HFFc6 (cell line): ENCODE measurements at regions not wholly inside any gene's neighbourhood (a gene's known extent, or its start where the extent isn't known, plus 50 kb on each side); places are given as distances from the start of the nearest gene placed in this dataset.

Source experiments
- DNase-seq: peaks from one replicate; pipeline ENCODE4 v3.0.0-alpha.2; 2018
- H3K27ac Mint-ChIP-seq: 2 replicates; pipeline ENCODE4 v1.8.0; 2020; ENCODE audit warnings: mild to moderate bottlenecking, mixed read lengths
- H3K27me3 Mint-ChIP-seq: 2 replicates; pipeline ENCODE4 v1.8.0; 2021; ENCODE audit warnings: mild to moderate bottlenecking, moderate library complexity, mixed read lengths; ENCODE audit not compliant: insufficient read depth
- H3K36me3 Mint-ChIP-seq: 2 replicates; pipeline ENCODE4 v1.8.0; 2021; ENCODE audit warnings: low read depth, mixed read lengths
- H3K4me1 Mint-ChIP-seq: 2 replicates; pipeline ENCODE4 v1.8.0; 2020; ENCODE audit warnings: low read depth, mixed read lengths
- H3K4me3 Mint-ChIP-seq: 2 replicates; pipeline ENCODE4 v1.8.0; 2020; ENCODE audit warnings: mild to moderate bottlenecking, moderate library complexity, mixed read lengths
- H3K9me3 Mint-ChIP-seq: 2 replicates; pipeline ENCODE4 v1.8.0; 2020; ENCODE audit warnings: mild to moderate bottlenecking, mixed read lengths
- TF ChIP-seq, protein P1 (sequence below): fragments of 200-600 bp; sonication (generic); IDR thresholded peaks from 2 replicates; pipeline ENCODE4 v1.5.0; 2021; ENCODE audit warnings: antibody characterized with exemption, mild to moderate bottlenecking

DNA sequence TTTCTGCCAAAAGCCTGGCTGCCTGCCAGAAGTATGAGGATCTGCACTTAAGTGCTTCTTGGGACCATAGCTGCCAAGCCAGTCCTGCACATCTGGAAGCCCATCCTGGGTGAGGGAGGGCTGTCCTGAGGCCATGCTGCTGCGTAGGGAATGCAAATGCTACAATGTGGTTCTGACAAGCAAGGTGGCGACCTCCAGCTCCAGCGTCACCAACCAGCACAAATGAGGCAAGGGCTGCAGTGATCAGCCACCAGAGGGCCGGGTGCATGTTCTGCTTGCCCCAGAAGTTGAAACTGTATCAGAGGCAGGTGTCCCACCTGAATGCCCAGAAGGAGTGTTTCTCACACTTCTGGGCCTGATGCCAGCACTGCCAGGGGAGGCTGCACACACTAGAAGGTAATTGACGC lies 99.1 kb upstream of the KCNQ5 start:
- TF ChIP-seq, protein P1, sequence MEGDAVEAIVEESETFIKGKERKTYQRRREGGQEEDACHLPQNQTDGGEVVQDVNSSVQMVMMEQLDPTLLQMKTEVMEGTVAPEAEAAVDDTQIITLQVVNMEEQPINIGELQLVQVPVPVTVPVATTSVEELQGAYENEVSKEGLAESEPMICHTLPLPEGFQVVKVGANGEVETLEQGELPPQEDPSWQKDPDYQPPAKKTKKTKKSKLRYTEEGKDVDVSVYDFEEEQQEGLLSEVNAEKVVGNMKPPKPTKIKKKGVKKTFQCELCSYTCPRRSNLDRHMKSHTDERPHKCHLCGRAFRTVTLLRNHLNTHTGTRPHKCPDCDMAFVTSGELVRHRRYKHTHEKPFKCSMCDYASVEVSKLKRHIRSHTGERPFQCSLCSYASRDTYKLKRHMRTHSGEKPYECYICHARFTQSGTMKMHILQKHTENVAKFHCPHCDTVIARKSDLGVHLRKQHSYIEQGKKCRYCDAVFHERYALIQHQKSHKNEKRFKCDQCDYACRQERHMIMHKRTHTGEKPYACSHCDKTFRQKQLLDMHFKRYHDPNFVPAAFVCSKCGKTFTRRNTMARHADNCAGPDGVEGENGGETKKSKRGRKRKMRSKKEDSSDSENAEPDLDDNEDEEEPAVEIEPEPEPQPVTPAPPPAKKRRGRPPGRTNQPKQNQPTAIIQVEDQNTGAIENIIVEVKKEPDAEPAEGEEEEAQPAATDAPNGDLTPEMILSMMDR = peak; percentile 21; the same call in 1 of the 2 replicates

GRCh38 chr6:72524011-72524645 lies 97.7 kb upstream of the KCNQ5 start:
- Mint-ChIP-seq H3K4me1 (peaks cover 38% of the 10 kb centered on the region), H3K36me3 (no peaks in the 10 kb centered on the region), H3K4me3 (no peak overlapping the region), H3K27me3 (no peaks in the 10 kb centered on the region), H3K9me3 (no peaks in the 10 kb centered on the region), H3K27ac (no peak overlapping the region)
- no peak for DNase-seq
- TF ChIP-seq, protein P1 = no peak

More for the DNA sequence above, 99.1 kb upstream of the KCNQ5 start:
- H3K27ac Mint-ChIP-seq = no peak overlapping the region
- no peaks in the 10 kb centered on the region for H3K36me3 Mint-ChIP-seq
- DNase-seq = no peak
- H3K4me1 Mint-ChIP-seq = peaks cover 38% of the 10 kb centered on the region
- no peaks in the 10 kb centered on the region for H3K9me3 Mint-ChIP-seq
- no peaks in the 10 kb centered on the region for H3K27me3 Mint-ChIP-seq
- no peak overlapping the region for H3K4me3 Mint-ChIP-seq

DNA sequence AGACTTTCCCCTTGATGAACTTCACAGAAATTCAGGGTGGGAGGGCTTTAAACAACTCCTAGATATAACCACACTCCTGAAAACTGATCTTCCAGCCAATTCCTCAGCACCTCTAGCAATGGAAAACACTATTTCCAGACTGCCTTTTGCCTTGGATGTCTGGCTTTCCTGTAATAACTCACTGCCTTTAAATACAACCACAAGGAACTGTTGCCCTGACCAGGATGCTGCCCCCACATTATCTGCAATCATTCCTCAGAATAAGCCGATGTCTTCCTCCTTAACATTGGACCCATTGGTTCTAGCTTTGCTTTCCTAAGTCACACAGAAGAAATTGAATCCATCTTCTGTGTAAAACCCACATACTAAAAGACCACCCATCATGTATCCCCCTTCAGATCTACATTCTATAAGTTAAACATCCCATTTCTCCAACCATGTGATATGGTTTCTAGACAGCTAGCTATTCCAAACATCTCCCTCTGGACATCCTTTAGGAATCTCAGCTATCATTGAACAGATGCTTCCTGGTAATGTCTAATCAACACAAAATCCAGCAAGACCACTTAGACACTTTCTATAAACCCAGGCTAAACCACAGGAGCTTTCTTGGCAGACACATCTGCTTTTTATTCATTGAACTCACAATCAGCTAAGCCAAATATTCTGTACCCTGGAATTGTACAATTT lies 95.9 kb upstream of the KCNQ5 start:
- no peak overlapping the region for H3K27ac Mint-ChIP-seq
- peak; percentile 7 for DNase-seq
- H3K27me3 Mint-ChIP-seq = no peaks in the 10 kb centered on the region
- peaks cover 54% of the 10 kb centered on the region for H3K4me1 Mint-ChIP-seq
- H3K36me3 Mint-ChIP-seq = no peaks in the 10 kb centered on the region
- TF ChIP-seq, protein P1 = no peak
- no peak overlapping the region for H3K4me3 Mint-ChIP-seq
- H3K9me3 Mint-ChIP-seq = no peaks in the 10 kb centered on the region

DNA sequence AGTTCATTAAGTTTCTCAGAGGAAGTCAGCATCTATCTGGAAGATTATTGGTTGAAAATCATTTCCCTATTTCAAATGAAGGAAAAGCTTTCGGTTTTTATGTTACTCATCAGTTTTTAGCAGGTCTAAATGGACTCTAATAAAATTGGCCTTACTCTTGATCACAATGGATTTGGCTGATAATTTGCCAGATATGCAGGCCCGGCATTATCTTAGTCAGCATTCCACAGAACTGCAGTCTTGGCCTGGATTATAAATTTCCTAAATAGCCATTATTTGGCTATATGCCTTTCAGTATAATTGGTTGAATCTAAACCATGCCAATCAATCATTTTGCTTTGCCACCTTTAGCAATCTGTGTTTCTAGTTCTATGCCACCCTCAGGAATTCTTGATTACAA lies 91.7 kb upstream of the KCNQ5 start:
- no peaks in the 10 kb centered on the region for H3K9me3 Mint-ChIP-seq
- no peaks in the 10 kb centered on the region for H3K27me3 Mint-ChIP-seq
- DNase-seq = no peak
- H3K4me3 Mint-ChIP-seq = no peak overlapping the region
- H3K4me1 Mint-ChIP-seq = peaks cover 82% of the 10 kb centered on the region
- TF ChIP-seq, protein P1 = no peak
- H3K36me3 Mint-ChIP-seq = no peaks in the 10 kb centered on the region
- H3K27ac Mint-ChIP-seq = no peak overlapping the region

DNA sequence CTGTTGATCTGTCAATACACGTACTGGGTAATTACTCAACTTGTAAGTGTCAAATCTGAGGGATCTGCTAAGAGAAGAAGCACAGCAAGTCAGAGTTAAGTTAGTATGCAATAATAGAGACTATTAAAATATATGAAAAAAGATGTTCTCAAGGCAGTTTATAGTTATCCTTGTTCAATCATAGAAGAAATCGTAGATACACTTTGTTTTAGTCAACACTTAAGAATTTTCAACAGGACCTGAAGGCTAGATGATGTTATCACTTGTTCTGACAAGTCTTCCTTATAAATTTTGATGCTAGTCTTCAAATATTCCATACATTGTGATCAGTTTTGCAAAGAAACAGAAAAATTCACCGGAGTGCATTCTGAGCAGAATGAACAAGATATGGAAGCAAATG lies 91.1 kb upstream of the KCNQ5 start:
- Mint-ChIP-seq H3K27ac (no peak overlapping the region), H3K27me3 (no peaks in the 10 kb centered on the region), H3K4me3 (no peak overlapping the region), H3K4me1 (peaks cover 79% of the 10 kb centered on the region), H3K36me3 (no peaks in the 10 kb centered on the region), H3K9me3 (no peaks in the 10 kb centered on the region)
- no peak for DNase-seq
- TF ChIP-seq, protein P1 = no peak
